ENCODE measurements at regions not wholly inside any gene's neighbourhood (a gene's known extent, or its start where the extent isn't known, plus 50 kb on each side); places are given as distances from the start of the nearest gene placed in this dataset.

DNA sequence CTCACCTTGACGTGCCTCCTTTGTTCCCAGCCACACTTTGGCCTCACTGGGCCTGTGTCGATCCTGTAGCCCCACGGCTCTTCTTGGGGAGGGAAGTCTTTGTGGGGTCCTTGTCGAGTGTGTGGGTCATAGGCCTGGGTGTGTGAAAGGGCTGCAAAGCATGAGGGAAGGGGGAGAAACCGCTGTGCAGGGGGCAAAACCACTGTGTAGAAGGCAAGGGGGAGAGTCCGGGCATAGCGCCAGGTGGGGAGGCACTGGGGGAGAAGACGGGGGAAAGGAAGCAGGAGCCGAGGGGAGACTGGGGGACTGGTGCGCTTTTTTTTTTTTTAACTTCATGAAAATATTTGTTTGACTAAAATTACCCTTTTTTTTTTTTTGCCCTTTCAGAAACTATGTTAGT is 65.1 kb upstream of the RASD2 start:
- peaks cover 38% of the 10 kb centered on the region for H3K4me1 ChIP-seq (ENCODE audit: control insufficient read depth, insufficient read depth, low read length)
- no peaks in the 10 kb centered on the region for H3K27me3 ChIP-seq (ENCODE audit: control insufficient read depth in 1 of 2, insufficient read depth in 2 of 2, low read length in 2 of 2)
- no peaks in the 10 kb centered on the region for H3K9me3 ChIP-seq (ENCODE audit: control insufficient read depth in 2 of 2, low read length in 2 of 2)
- H3K9ac ChIP-seq (ENCODE audit: low read length in 2 of 2) = no peak overlapping the region
- no peak overlapping the region for H3K27ac ChIP-seq (ENCODE audit: low read length)
- no peak overlapping the region for H3K4me3 ChIP-seq (ENCODE audit: low read length in 2 of 2)
- H3K36me3 ChIP-seq (ENCODE audit: control insufficient read depth in 2 of 2, insufficient read depth in 2 of 2, low read length in 2 of 2) = no peaks in the 10 kb centered on the region

DNA sequence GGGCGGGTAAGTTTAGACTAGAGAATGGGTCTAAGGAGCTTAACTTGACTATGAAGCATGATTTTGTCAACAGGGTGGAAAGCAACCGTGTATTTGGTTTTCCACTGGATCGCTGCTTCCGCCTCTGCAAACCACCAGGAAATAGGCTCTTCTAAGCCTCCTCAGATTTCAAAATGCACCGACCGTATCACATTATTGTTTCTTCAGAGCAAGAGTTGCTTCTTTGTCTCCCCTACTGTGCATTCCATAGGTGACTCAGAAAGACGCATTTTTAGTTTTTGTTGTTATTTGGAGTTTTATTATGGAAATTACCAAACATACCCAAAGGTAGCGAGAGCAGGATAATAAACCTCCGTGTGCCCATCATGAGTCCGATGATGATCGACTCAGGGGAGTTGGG is 64.3 kb upstream of the RASD2 start:
- Histone ChIP-seq H3K27ac (ENCODE audit: low read length) (no peak overlapping the region), H3K4me1 (ENCODE audit: control insufficient read depth, insufficient read depth, low read length) (peaks cover 46% of the 10 kb centered on the region), H3K4me3 (ENCODE audit: low read length in 2 of 2) (no peak overlapping the region), H3K9me3 (ENCODE audit: control insufficient read depth in 2 of 2, low read length in 2 of 2) (no peaks in the 10 kb centered on the region), H3K9ac (ENCODE audit: low read length in 2 of 2) (no peak overlapping the region), H3K27me3 (ENCODE audit: control insufficient read depth in 1 of 2, insufficient read depth in 2 of 2, low read length in 2 of 2) (no peaks in the 10 kb centered on the region), H3K36me3 (ENCODE audit: control insufficient read depth in 2 of 2, insufficient read depth in 2 of 2, low read length in 2 of 2) (no peaks in the 10 kb centered on the region)

DNA sequence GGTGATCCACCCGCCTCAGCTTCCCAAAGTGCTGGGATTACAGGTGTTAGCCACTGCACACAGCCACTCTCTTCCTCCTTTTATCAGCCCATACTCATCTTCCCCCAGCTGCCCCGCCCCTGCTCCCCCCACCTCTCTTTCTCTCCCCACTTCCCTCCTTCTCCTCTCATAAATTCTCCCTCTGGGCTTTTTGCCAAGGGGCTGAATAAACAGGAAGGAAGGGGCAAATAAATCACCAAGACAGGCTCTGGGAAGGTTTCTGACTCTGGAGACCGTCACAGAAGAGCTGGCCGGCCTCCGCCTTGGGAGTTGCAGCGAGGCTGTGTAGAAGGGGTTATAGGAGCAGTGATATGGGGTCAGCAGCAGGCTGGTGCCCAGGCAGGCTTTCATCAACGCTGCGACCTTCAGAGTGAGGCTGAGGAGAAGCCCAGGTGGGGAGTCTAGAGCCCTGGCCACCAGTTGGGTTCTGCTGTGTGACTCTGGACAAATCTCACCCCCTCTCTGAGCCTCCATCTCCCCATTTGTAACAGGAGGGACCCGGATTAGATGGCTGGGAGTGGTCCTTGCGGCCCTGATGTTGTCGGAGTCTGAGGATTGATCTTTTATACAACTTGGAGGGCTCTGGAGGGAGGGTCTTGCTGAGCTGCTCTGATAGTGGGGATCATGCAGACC is 62.6 kb upstream of the RASD2 start:
- peak overlapping the region in 1 of 2 donors; percentile 5 for H3K9ac ChIP-seq (ENCODE audit: low read length in 2 of 2)

DNA sequence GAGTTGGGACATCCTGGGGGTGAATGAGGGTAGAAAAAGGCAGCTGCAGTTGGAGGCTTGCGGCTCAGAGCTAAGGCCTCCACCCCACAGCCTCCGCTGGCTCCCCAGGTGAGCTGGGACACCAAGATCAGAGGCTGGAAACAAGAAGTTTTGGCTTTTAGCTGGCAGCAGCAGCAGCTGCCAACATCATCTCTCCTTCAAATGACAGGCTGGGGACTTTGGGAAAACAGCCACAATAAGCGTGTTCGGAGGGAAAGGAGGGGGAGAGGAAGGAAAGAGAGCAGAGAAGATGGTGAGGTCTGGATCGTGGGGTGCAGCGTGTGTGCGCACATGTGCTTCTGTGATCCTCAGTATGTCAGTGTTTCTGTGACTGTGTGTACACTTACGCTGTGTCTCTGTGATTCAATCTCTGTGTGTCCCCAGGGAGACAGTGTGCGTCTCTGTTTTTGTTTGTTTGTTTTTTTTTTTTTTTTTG is 62.0 kb upstream of the RASD2 start:
- Histone ChIP-seq H3K9ac (ENCODE audit: low read length in 2 of 2) (no peak overlapping the region), H3K27ac (ENCODE audit: low read length) (peak overlapping the region; percentile 24), H3K27me3 (ENCODE audit: control insufficient read depth in 1 of 2, insufficient read depth in 2 of 2, low read length in 2 of 2) (no peaks in the 10 kb centered on the region), H3K36me3 (ENCODE audit: control insufficient read depth in 2 of 2, insufficient read depth in 2 of 2, low read length in 2 of 2) (no peaks in the 10 kb centered on the region), H3K4me1 (ENCODE audit: control insufficient read depth, insufficient read depth, low read length) (peaks cover 40% of the 10 kb centered on the region), H3K9me3 (ENCODE audit: control insufficient read depth in 2 of 2, low read length in 2 of 2) (no peaks in the 10 kb centered on the region), H3K4me3 (ENCODE audit: low read length in 2 of 2) (no peak overlapping the region)

More for the DNA sequence above, 62.6 kb upstream of the RASD2 start:
- Histone ChIP-seq H3K36me3 (ENCODE audit: control insufficient read depth in 2 of 2, insufficient read depth in 2 of 2, low read length in 2 of 2) (no peaks in the 10 kb centered on the region), H3K9me3 (ENCODE audit: control insufficient read depth in 2 of 2, low read length in 2 of 2) (no peaks in the 10 kb centered on the region), H3K27me3 (ENCODE audit: control insufficient read depth in 1 of 2, insufficient read depth in 2 of 2, low read length in 2 of 2) (no peaks in the 10 kb centered on the region), H3K4me3 (ENCODE audit: low read length in 2 of 2) (peak overlapping the region in 1 of 2 donors; percentile 29), H3K4me1 (ENCODE audit: control insufficient read depth, insufficient read depth, low read length) (peaks cover 43% of the 10 kb centered on the region), H3K27ac (ENCODE audit: low read length) (peak overlapping the region; percentile 24)

DNA sequence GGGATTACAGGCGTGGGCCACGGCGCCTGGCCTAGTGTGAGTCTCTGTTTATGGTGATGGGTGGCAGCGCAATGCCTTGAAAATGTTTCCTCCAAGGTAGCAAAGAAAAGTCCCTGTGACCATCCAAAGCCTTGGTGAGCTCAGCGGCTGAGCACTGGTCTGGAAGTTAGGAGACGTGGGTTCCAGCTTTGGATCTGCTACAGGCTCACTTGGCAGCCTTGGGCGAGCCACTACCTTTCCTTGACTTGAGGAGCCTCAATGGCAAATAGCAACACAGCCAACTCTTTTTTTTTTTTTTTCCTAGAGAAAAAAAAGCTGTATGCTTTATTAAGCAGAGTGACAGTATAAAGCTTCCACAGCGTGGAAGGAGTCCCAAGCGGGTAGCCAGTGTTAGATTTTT is 61.3 kb upstream of the RASD2 start:
- Histone ChIP-seq H3K9me3 (ENCODE audit: control insufficient read depth in 2 of 2, low read length in 2 of 2) (no peaks in the 10 kb centered on the region), H3K4me1 (ENCODE audit: control insufficient read depth, insufficient read depth, low read length) (peaks cover 40% of the 10 kb centered on the region), H3K27ac (ENCODE audit: low read length) (no peak overlapping the region), H3K27me3 (ENCODE audit: control insufficient read depth in 1 of 2, insufficient read depth in 2 of 2, low read length in 2 of 2) (no peaks in the 10 kb centered on the region), H3K36me3 (ENCODE audit: control insufficient read depth in 2 of 2, insufficient read depth in 2 of 2, low read length in 2 of 2) (no peaks in the 10 kb centered on the region), H3K4me3 (ENCODE audit: low read length in 2 of 2) (no peak overlapping the region), H3K9ac (ENCODE audit: low read length in 2 of 2) (no peak overlapping the region)

DNA sequence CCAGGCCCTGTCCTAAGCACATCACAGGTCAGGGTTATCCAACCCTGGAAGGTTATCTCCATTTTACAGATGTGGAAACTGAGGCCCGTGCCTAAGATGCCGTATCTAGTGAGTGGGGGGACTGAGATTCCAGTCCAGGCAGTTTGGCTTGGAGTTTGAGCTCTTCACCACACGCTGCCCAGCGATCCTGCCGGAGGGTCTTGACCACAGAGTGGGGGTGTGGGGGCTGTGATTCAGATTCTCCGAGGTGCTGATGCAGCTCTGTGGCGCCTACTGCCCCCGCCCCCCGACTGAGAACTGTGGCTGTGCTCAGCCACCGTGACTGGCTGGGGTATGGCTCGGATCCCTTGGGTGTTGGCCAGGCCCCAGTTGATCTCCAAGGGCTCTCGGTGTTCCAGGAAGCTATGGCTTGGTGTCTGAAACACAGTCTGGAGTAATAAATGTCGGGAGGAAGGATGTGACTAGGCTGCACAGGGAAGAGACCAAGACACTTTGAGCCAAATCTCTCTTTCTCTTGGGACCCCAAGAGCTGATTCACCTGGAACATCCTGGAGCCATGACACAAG is 60.6 kb upstream of the RASD2 start:
- Histone ChIP-seq H3K36me3 (ENCODE audit: control insufficient read depth in 2 of 2, insufficient read depth in 2 of 2, low read length in 2 of 2) (no peaks in the 10 kb centered on the region), H3K27ac (ENCODE audit: low read length) (peak overlapping the region; percentile 74), H3K9me3 (ENCODE audit: control insufficient read depth in 2 of 2, low read length in 2 of 2) (no peaks in the 10 kb centered on the region), H3K9ac (ENCODE audit: low read length in 2 of 2) (no peak overlapping the region), H3K27me3 (ENCODE audit: control insufficient read depth in 1 of 2, insufficient read depth in 2 of 2, low read length in 2 of 2) (no peaks in the 10 kb centered on the region), H3K4me3 (ENCODE audit: low read length in 2 of 2) (no peak overlapping the region), H3K4me1 (ENCODE audit: control insufficient read depth, insufficient read depth, low read length) (peaks cover 40% of the 10 kb centered on the region)

DNA sequence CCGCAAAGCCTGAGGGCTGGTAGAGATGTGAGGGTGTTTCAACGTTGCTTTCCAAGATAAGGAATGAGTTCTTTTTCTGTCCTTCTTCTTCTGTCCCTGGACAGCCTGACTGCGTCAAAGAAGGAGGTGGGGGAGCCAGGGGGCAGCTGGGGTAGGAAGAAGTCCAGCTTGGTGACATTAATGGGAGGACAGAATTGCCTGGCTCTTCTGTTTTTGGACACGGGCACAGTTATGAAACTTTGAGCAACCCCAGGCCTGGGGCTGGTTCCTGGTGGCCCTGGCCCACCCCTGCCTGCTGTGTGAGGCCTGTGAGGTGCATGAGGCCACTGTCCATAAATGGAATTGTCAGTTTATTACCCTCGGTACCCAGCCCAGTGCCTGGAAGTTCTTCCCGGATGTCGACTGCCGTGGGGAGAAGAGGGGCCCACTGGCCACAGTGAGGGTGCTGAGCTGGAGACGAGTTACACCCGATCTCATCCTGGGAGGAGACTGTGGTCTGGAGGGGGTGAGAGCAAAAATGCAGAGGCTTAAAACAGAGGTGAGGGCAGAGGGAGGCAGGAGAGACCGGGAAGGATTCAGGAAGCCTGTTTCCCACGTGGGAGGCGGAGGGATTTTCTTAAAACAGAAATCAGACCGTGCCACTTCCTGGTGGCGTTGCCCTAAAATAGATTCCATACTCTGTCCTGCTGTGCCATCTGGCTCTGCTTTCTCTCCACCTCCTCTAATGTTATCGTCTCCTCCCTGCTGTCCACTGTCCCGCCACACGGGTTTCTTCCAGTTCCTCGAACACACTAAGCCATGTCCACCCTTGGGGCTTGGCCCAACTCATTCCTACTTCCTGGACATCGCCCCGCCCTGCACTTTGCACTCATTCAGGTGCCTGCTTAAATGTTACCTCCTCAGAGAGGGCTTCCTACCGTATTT is 59.7 kb upstream of the RASD2 start:
- H3K27ac ChIP-seq (ENCODE audit: low read length) = peak overlapping the region; percentile 74
- H3K36me3 ChIP-seq (ENCODE audit: control insufficient read depth in 2 of 2, insufficient read depth in 2 of 2, low read length in 2 of 2) = no peaks in the 10 kb centered on the region
- H3K4me1 ChIP-seq (ENCODE audit: control insufficient read depth, insufficient read depth, low read length) = peaks cover 40% of the 10 kb centered on the region
- peak overlapping the region in 1 of 2 donors; percentile 36 for H3K9ac ChIP-seq (ENCODE audit: low read length in 2 of 2)
- H3K4me3 ChIP-seq (ENCODE audit: low read length in 2 of 2) = no peak overlapping the region
- no peaks in the 10 kb centered on the region for H3K9me3 ChIP-seq (ENCODE audit: control insufficient read depth in 2 of 2, low read length in 2 of 2)
- H3K27me3 ChIP-seq (ENCODE audit: control insufficient read depth in 1 of 2, insufficient read depth in 2 of 2, low read length in 2 of 2) = no peaks in the 10 kb centered on the region

DNA sequence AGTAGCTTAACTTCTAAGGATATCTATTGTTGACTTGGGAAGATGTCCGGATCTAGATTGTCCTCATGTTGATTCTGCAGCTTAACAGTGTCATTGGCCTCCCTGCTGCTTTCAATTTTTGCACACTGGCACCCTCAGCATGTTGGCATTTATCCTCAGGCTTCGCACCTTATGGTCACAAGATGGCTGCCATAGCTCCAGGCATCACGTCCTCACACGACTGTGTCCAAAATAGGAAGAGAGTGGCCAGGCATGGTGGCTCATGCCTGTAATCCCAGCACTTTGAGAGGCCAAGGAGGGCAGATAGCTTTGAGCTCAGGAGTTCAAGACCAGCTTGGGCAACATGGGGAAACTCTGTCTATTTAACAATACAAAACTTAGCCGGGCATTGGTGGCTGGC is 58.3 kb upstream of the RASD2 start:
- Histone ChIP-seq H3K9ac (ENCODE audit: low read length in 2 of 2) (no peak overlapping the region), H3K4me1 (ENCODE audit: control insufficient read depth, insufficient read depth, low read length) (peaks cover 35% of the 10 kb centered on the region), H3K9me3 (ENCODE audit: control insufficient read depth in 2 of 2, low read length in 2 of 2) (no peaks in the 10 kb centered on the region), H3K4me3 (ENCODE audit: low read length in 2 of 2) (no peak overlapping the region), H3K27ac (ENCODE audit: low read length) (no peak overlapping the region), H3K36me3 (ENCODE audit: control insufficient read depth in 2 of 2, insufficient read depth in 2 of 2, low read length in 2 of 2) (no peaks in the 10 kb centered on the region), H3K27me3 (ENCODE audit: control insufficient read depth in 1 of 2, insufficient read depth in 2 of 2, low read length in 2 of 2) (no peaks in the 10 kb centered on the region)

DNA sequence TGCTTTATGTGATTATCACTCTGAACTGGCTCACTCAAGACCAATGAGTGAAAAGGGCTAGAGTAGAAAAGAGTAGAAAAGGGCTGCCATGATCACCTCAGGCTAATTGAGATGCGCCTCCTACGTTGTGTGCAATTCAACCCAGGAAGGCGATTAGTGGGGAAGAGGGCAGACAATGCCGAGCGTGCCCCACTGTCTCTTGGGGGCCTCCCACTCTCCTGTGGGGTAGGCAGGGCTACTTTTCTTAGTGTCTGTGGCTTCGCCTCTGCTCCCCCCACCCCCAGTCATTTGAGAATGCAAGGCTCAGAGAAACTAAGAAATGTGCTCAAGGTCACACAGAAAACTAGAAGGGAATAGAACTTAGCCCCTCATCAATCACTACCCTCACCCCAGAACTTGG is 57.7 kb upstream of the RASD2 start:
- Histone ChIP-seq H3K27ac (ENCODE audit: low read length) (no peak overlapping the region), H3K9ac (ENCODE audit: low read length in 2 of 2) (no peak overlapping the region), H3K4me1 (ENCODE audit: control insufficient read depth, insufficient read depth, low read length) (peaks cover 34% of the 10 kb centered on the region), H3K4me3 (ENCODE audit: low read length in 2 of 2) (no peak overlapping the region), H3K36me3 (ENCODE audit: control insufficient read depth in 2 of 2, insufficient read depth in 2 of 2, low read length in 2 of 2) (no peaks in the 10 kb centered on the region), H3K27me3 (ENCODE audit: control insufficient read depth in 1 of 2, insufficient read depth in 2 of 2, low read length in 2 of 2) (no peaks in the 10 kb centered on the region), H3K9me3 (ENCODE audit: control insufficient read depth in 2 of 2, low read length in 2 of 2) (no peaks in the 10 kb centered on the region)

DNA sequence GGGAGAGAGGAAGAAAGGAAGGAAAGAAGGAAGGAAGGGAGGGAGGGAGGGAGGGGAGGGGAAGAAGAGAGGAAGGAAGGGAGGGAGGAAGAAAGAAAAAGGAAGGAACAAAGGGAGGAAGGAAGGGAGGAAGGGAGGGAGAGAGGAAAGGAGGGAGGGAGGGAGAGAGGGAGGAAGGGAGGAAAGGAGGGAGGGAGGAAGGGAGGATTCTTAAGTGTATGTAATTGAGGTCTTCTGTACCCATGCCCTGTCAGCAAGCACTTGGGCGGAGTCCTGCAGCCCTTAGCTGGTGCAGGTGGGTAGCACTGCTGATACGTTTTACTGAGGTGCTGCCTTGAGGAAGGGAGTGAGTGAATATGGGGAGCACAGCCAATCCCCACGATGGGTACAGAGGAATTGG is 56.9 kb upstream of the RASD2 start:
- Histone ChIP-seq H3K27ac (ENCODE audit: low read length) (no peak overlapping the region), H3K4me1 (ENCODE audit: control insufficient read depth, insufficient read depth, low read length) (peaks cover 26% of the 10 kb centered on the region)

More for the DNA sequence above, 56.9 kb upstream of the RASD2 start:
- Histone ChIP-seq H3K4me3 (ENCODE audit: low read length in 2 of 2) (no peak overlapping the region), H3K9me3 (ENCODE audit: control insufficient read depth in 2 of 2, low read length in 2 of 2) (no peaks in the 10 kb centered on the region), H3K27me3 (ENCODE audit: control insufficient read depth in 1 of 2, insufficient read depth in 2 of 2, low read length in 2 of 2) (no peaks in the 10 kb centered on the region), H3K36me3 (ENCODE audit: control insufficient read depth in 2 of 2, insufficient read depth in 2 of 2, low read length in 2 of 2) (no peaks in the 10 kb centered on the region), H3K9ac (ENCODE audit: low read length in 2 of 2) (no peak overlapping the region)

All from stomach smooth muscle (tissue), 2 donors.